Tibial nerve (tissue), 4 donors: ENCODE measurements at regions not wholly inside any gene's neighbourhood (a gene's known extent, or its start where the extent isn't known, plus 50 kb on each side); places are given as distances from the start of the nearest gene placed in this dataset.

ENCODE experiments used
- EP300 ChIP-seq, 2 donors: sonication (generic); formaldehyde crosslinking; IDR thresholded peaks; one replicate each; pipeline ENCODE4 v1.6.1; 2017; ENCODE audit warnings: antibody characterized with exemption in 2 of 2, mild to moderate bottlenecking in 1 of 2
- POLR2A ChIP-seq, 2 donors: fragments of 450-650 bp; IDR thresholded peaks; one replicate each; pipeline ENCODE4 v1.6.1; 2017; ENCODE audit warnings: antibody characterized with exemption in 2 of 2, mild to moderate bottlenecking in 2 of 2, moderate library complexity in 2 of 2
- TF ChIP-seq, protein P1 (sequence below), 5 experiments: fragments of 200-600 bp in 3 of 5; fragments of 450-650 bp in 2 of 5; sonication (generic) in 3 of 5; IDR thresholded peaks; one replicate each; pipeline ENCODE4 v1.5.1; 2016 to 2019; ENCODE audit warnings: antibody characterized with exemption in 5 of 5, mild to moderate bottlenecking in 3 of 5, moderate library complexity in 2 of 5

DNA sequence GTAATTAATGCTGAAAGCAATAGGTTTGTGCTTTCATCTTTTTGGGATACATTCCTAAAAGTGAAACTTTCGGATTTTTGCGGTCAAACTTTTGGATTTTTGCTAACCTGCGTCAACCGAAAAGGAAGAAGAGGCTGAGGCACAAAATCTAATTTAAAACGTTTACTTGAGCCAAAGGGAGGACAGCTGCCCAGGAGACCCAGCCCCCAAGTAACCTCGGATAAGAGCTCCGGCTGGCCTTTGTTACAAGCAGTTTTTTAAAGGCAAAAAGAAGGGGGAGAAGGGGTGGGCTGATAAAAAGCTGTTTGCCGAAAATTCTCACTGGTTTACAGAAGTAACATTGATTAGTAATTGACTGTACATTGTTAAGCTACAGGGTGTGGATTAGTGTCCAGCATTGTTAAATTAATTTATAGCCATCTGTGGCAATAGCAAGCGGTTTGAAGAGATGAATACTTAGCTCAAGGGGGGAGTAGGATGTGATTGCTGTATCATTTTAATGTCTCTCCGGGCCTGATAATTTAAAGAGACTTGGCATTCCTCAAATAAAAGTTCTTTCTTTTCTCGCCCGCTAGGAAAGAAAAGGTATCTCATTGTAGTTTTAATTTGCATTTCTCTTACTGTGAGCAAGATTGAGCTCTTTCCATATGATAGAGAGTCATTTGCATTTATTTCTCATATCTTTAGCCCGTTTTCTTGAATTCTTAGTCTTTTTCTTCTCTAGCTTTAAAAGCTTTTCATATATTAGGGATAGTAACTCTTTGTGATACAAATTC lies 59.1 kb upstream of the USP9X start:
- TF ChIP-seq, protein P1, sequence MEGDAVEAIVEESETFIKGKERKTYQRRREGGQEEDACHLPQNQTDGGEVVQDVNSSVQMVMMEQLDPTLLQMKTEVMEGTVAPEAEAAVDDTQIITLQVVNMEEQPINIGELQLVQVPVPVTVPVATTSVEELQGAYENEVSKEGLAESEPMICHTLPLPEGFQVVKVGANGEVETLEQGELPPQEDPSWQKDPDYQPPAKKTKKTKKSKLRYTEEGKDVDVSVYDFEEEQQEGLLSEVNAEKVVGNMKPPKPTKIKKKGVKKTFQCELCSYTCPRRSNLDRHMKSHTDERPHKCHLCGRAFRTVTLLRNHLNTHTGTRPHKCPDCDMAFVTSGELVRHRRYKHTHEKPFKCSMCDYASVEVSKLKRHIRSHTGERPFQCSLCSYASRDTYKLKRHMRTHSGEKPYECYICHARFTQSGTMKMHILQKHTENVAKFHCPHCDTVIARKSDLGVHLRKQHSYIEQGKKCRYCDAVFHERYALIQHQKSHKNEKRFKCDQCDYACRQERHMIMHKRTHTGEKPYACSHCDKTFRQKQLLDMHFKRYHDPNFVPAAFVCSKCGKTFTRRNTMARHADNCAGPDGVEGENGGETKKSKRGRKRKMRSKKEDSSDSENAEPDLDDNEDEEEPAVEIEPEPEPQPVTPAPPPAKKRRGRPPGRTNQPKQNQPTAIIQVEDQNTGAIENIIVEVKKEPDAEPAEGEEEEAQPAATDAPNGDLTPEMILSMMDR (IDR thresholded peaks at IDR 0.05): no peak
- no peak for TF ChIP-seq POLR2A (IDR thresholded peaks at IDR 0.05)
- TF ChIP-seq EP300 (IDR thresholded peaks at IDR 0.05): no peak
